HG03460 (cell line): ENCODE measurements at regions not wholly inside any gene's neighbourhood (a gene's known extent, or its start where the extent isn't known, plus 50 kb on each side); places are given as distances from the start of the nearest gene placed in this dataset.
A peak's percentile ranks its signal among the peaks of the same experiment; 100 is the strongest.

Source experiments
- ATAC-seq: cut with Tn5 transposase; IDR thresholded peaks from one replicate; pipeline ENCODE4 v1.9.1; 2021; ENCODE audit not compliant: unreplicated experiment

GRCh38 chr2:220915092-220915623, 656.9 kb downstream of the EPHA4 start:
- ATAC-seq, result no peak

GRCh38 chr2:220916931-220917330, 655.2 kb downstream of the EPHA4 start:
- no peak for ATAC-seq

GRCh38 chr2:220930271-220931076, 641.6 kb downstream of the EPHA4 start:
- no peak for ATAC-seq

- ATAC-seq, result no peak
These were observed 640.6 kb downstream of the EPHA4 start for GRCh38 chr2:220931491-220931890.

- ATAC-seq, result no peak
These were observed 640.1 kb downstream of the EPHA4 start for GRCh38 chr2:220932041-220932440.

- ATAC-seq, result peak; percentile 58
These were observed 636.2 kb downstream of the EPHA4 start for GRCh38 chr2:220935789-220936321.

- no peak for ATAC-seq
These were observed 635.4 kb downstream of the EPHA4 start for GRCh38 chr2:220936641-220937197.

GRCh38 chr2:220937245-220937644, 634.9 kb downstream of the EPHA4 start:
- ATAC-seq, result no peak

GRCh38 chr2:220940646-220941045, 631.5 kb downstream of the EPHA4 start:
- no peak for ATAC-seq

GRCh38 chr2:220941683-220942082, 630.4 kb downstream of the EPHA4 start:
- no peak for ATAC-seq

GRCh38 chr2:220946552-220946951, 625.6 kb downstream of the EPHA4 start:
- no peak for ATAC-seq

- no peak for ATAC-seq
These were observed 623.5 kb downstream of the EPHA4 start for GRCh38 chr2:220948579-220948978.

- ATAC-seq, result no peak
These were observed 622.6 kb downstream of the EPHA4 start for GRCh38 chr2:220949466-220949865.

GRCh38 chr2:220955776-220956175, 616.3 kb downstream of the EPHA4 start:
- no peak for ATAC-seq

- no peak for ATAC-seq
These were observed 615.7 kb downstream of the EPHA4 start for GRCh38 chr2:220956429-220956828.

GRCh38 chr2:220959391-220959802, 612.7 kb downstream of the EPHA4 start:
- no peak for ATAC-seq

- ATAC-seq, result no peak
These were observed 610.8 kb downstream of the EPHA4 start for GRCh38 chr2:220961143-220961860.

GRCh38 chr2:220962556-220962955, 609.5 kb downstream of the EPHA4 start:
- ATAC-seq, result no peak

- ATAC-seq, result no peak
These were observed 609.0 kb downstream of the EPHA4 start for GRCh38 chr2:220963076-220963475.

- ATAC-seq, result no peak
These were observed 608.2 kb downstream of the EPHA4 start for GRCh38 chr2:220963930-220964329.

- no peak for ATAC-seq
These were observed 605.5 kb downstream of the EPHA4 start for GRCh38 chr2:220966636-220967035.
